Osteoblast (primary cell): ENCODE measurements at regions not wholly inside any gene's neighbourhood (a gene's known extent, or its start where the extent isn't known, plus 50 kb on each side); places are given as distances from the start of the nearest gene placed in this dataset.

Experiments
- DNase-seq: peaks from one replicate; pipeline ENCODE4 v3.0.0; 2011; ENCODE audit warnings: low spot score, mixed read lengths; ENCODE audit not compliant: insufficient read length; ENCODE audit errors: missing footprints
- H2AFZ ChIP-seq: 2 replicates; pipeline ENCODE4 v1.6.0; 2011; ENCODE audit warnings: mild to moderate bottlenecking, low read length
- H3K27ac ChIP-seq: 2 replicates; pipeline ENCODE4 v1.5.1; 2011; ENCODE audit warnings: mild to moderate bottlenecking, low read depth, low read length, moderate library complexity
- H3K27me3 ChIP-seq: 2 replicates; pipeline ENCODE4 v1.6.0; 2012; ENCODE audit warnings: mild to moderate bottlenecking, control low read depth, inconsistent platforms, low read length, moderate library complexity; ENCODE audit not compliant: insufficient read depth
- H3K36me3 ChIP-seq: 2 replicates; pipeline ENCODE4 v1.5.1; 2011; ENCODE audit warnings: mild to moderate bottlenecking, low read length, control low read depth, moderate library complexity; ENCODE audit not compliant: insufficient read depth
- H3K4me1 ChIP-seq: 2 replicates; pipeline ENCODE4 v1.5.1; 2011; ENCODE audit warnings: mild to moderate bottlenecking, low read length, control low read depth, moderate library complexity; ENCODE audit not compliant: insufficient read depth
- H3K4me2 ChIP-seq: 2 replicates; pipeline ENCODE4 v1.6.0; 2011; ENCODE audit warnings: mild to moderate bottlenecking, low read length; ENCODE audit not compliant: insufficient read depth
- H3K4me3 ChIP-seq: fragments of 200-600 bp; sonication (generic); 3 replicates; pipeline ENCODE4 v1.5.1; 2012; ENCODE audit warnings: mild to moderate bottlenecking, low read length, inconsistent platforms; ENCODE audit not compliant: insufficient read depth
- H3K79me2 ChIP-seq: 2 replicates; pipeline ENCODE4 v1.6.0; 2012; ENCODE audit warnings: mild to moderate bottlenecking, low read length, control low read depth, inconsistent platforms; ENCODE audit not compliant: insufficient read depth
- H3K9me3 ChIP-seq: 2 replicates; pipeline ENCODE4 v1.5.1; 2011; ENCODE audit warnings: low read depth, low read length, control low read depth
- H4K20me1 ChIP-seq: 2 replicates; pipeline ENCODE4 v1.6.0; 2012; ENCODE audit warnings: mild to moderate bottlenecking, low read length, control low read depth; ENCODE audit not compliant: insufficient read depth
- CTCF ChIP-seq: IDR thresholded peaks from 2 replicates; pipeline ENCODE4 v1.5.1; 2011; ENCODE audit warnings: mild to moderate bottlenecking, low read depth, low read length, moderate library complexity; ENCODE audit errors: extremely low read depth

GRCh38 chr12:66902020-66902419 is 223.1 kb upstream of the GRIP1 start:
- TF ChIP-seq CTCF, result no peak
- Histone ChIP-seq H3K9me3 (no peaks in the 10 kb centered on the region), H3K4me2 (no peak overlapping the region), H4K20me1 (no peaks in the 10 kb centered on the region), H3K36me3 (no peaks in the 10 kb centered on the region), H3K79me2 (no peaks in the 10 kb centered on the region), H3K27me3 (no peaks in the 10 kb centered on the region), H3K27ac (no peak overlapping the region), H3K4me1 (no peaks in the 10 kb centered on the region), H3K4me3 (no peak overlapping the region), H2AFZ (no peak overlapping the region)
- DNase-seq, result no peak

- no peak for TF ChIP-seq CTCF
Observed at GRCh38 chr12:66903782-66904396, 225.0 kb upstream of the GRIP1 start.

GRCh38 chr12:66905201-66905600 is 226.3 kb upstream of the GRIP1 start:
- TF ChIP-seq CTCF, result no peak
- Histone ChIP-seq H2AFZ (no peak overlapping the region), H3K36me3 (no peaks in the 10 kb centered on the region), H3K27me3 (no peaks in the 10 kb centered on the region), H4K20me1 (no peaks in the 10 kb centered on the region), H3K4me1 (no peaks in the 10 kb centered on the region), H3K27ac (no peak overlapping the region), H3K79me2 (no peaks in the 10 kb centered on the region), H3K4me3 (no peak overlapping the region), H3K9me3 (no peaks in the 10 kb centered on the region), H3K4me2 (no peak overlapping the region)
- no peak for DNase-seq

More at GRCh38 chr12:66903782-66904396, 225.0 kb upstream of the GRIP1 start:
- DNase-seq, result no peak
- Histone ChIP-seq H3K4me3 (no peak overlapping the region), H4K20me1 (no peaks in the 10 kb centered on the region), H3K79me2 (no peaks in the 10 kb centered on the region), H3K27ac (no peak overlapping the region), H2AFZ (no peak overlapping the region), H3K27me3 (no peaks in the 10 kb centered on the region), H3K4me2 (no peak overlapping the region), H3K9me3 (no peaks in the 10 kb centered on the region), H3K36me3 (no peaks in the 10 kb centered on the region), H3K4me1 (no peaks in the 10 kb centered on the region)

- H3K27me3 ChIP-seq, result no peaks in the 10 kb centered on the region
Observed at GRCh38 chr12:66910366-66910974, 231.6 kb upstream of the GRIP1 start.

More at GRCh38 chr12:66910366-66910974, 231.6 kb upstream of the GRIP1 start:
- DNase-seq, result no peak
- H3K9me3 ChIP-seq, result no peaks in the 10 kb centered on the region
- H3K4me2 ChIP-seq, result no peak overlapping the region
- H3K36me3 ChIP-seq, result no peaks in the 10 kb centered on the region
- TF ChIP-seq CTCF, result no peak
- no peaks in the 10 kb centered on the region for H4K20me1 ChIP-seq
- no peak overlapping the region for H3K4me3 ChIP-seq
- H3K27ac ChIP-seq, result no peak overlapping the region
- H2AFZ ChIP-seq, result no peak overlapping the region
- H3K4me1 ChIP-seq, result no peaks in the 10 kb centered on the region
- no peaks in the 10 kb centered on the region for H3K79me2 ChIP-seq
